Omental fat pad (tissue), 3 donors: ENCODE measurements at regions not wholly inside any gene's neighbourhood (a gene's known extent, or its start where the extent isn't known, plus 50 kb on each side); places are given as distances from the start of the nearest gene placed in this dataset.

Experiments used
- ATAC-seq: fragments of 150-250 bp; one replicate; pipeline ENCODE4 v1.9.1; 2016; ENCODE audit warnings: mild to moderate bottlenecking, moderate library complexity; ENCODE audit not compliant: low FRiP score
- DNase-seq: peaks from one replicate; pipeline ENCODE4 v3.0.0-alpha.2; 2019; ENCODE audit warnings: low spot score
- CTCF ChIP-seq, 3 donors: fragments of 450-650 bp; IDR thresholded peaks; one replicate each; pipeline ENCODE4 v1.5.1; 2016 to 2017; ENCODE audit warnings: antibody characterized with exemption in 3 of 3, mild to moderate bottlenecking in 3 of 3, moderate library complexity in 2 of 3

- DNase-seq (no peak), ATAC-seq (no peak)
- TF ChIP-seq CTCF (IDR thresholded peaks at IDR 0.05): no peak
Observed at GRCh38 chr10:114732931-114733330, 74.9 kb upstream of the ABLIM1 start.

DNA sequence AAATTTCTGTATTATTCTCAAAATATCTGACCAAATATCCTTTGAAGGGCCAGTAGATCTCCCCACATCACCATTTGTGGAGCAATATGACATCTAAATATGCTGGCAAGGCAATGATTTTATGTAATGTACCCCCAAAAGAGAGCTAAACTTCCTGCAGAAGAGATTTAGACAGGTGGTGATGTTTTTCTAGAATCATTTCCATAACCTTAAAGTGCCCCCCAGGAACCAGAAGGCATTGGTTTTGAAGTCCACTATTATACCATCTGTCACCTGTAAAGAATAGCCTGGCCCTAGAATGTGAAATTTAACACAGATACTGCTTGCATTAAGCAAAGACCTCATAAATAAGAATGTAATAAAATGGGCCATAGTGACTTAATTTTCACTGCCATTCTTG, 77.9 kb upstream of the ABLIM1 start:
- no peak for TF ChIP-seq CTCF (IDR thresholded peaks at IDR 0.05)
- ATAC-seq: no peak

DNA sequence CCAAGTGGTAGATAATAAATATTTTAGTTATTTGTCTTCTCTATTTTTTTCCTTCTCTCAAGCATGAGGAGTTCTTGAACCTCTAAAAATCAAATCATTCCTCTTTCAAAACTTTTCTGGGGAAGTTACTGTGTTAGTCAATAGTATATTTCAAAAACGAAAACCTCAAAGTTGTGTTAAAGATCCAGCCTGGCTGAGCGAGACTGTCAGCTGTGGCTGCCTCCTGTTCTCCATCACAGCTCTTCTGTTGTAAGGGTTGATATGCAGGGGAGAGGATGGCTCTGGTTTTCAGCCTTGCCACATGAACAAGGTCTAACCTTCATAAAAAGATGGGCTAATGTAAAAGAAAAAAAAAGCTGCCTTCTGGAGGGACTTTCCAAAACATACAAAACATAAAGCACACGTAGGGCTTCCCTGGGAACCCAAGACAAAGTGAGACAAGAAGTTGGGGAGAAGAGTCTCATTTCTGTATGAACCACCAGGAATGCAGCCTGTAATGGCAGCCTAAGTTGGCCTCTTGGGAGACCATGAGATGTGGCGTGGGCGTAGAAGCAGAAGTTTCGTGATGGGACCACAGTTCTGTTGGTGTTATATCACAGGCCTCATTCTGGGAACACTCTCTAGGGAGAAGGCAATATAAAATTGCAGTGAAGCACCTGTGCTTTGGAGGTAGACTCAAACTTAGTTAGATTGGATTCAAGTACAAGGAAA, 77.9 kb upstream of the FHIP2A start:
- TF ChIP-seq CTCF (IDR thresholded peaks at IDR 0.05): no peak
- DNase-seq: no peak
- ATAC-seq: peak; percentile 59

More for the DNA sequence above, 77.9 kb upstream of the ABLIM1 start:
- DNase-seq: no peak

DNA sequence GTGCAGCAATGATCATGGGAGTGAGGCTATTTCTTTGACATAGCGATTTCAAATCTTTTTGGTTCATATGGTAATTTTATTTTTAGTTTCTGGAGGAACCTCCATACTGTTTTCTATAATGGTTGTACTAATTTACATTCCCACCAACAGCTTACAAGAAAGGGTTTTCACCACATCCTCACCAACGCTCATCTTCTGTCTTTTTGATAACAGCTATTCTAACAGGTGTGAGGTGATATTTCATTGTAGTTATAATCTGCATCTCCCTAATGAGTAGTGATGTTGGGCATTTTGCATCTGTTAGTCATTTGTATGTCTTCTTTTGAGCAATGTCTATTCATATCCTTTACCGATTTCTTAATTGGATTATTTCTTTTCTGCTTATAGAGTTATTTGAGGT, 75.0 kb upstream of the FHIP2A start:
- TF ChIP-seq CTCF (IDR thresholded peaks at IDR 0.05): no peak
- ATAC-seq (no peak), DNase-seq (no peak)

GRCh38 chr10:114748241-114748640, 73.3 kb upstream of the FHIP2A start:
- no peak for TF ChIP-seq CTCF (IDR thresholded peaks at IDR 0.05)
- DNase-seq: no peak
- no peak for ATAC-seq

GRCh38 chr10:114749014-114749413, 72.6 kb upstream of the FHIP2A start:
- no peak for TF ChIP-seq CTCF (IDR thresholded peaks at IDR 0.05)
- ATAC-seq: peak; percentile 82
- DNase-seq: no peak

GRCh38 chr10:114749510-114749909, 72.1 kb upstream of the FHIP2A start:
- ATAC-seq (no peak), DNase-seq (no peak)
- no peak for TF ChIP-seq CTCF (IDR thresholded peaks at IDR 0.05)
